ENCODE measurements at regions not wholly inside any gene's neighbourhood (a gene's known extent, or its start where the extent isn't known, plus 50 kb on each side); places are given as distances from the start of the nearest gene placed in this dataset.

DNA sequence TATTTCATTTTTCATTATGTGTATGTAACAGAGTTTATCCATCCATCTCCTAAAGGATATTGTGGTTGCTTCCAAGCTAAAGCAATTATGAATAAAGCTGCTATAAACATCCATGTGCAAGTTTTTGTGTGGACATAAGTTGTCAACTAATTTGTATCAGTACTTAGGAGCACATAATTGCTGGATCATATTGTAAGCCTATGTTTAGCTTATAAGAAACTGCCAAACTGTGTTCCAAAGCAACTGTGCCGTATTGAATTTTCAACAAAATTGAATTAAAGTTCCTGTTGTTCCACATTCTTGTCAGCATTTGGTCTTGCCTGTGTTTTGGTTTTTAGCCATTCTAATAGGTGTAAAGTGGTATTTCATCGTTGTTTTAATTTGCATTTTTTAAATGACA lies 416.9 kb downstream of the SLC6A15 start:
- H3K4me3 ChIP-seq (ENCODE audit: low read length), result no peak overlapping the region
- Mint-ChIP-seq H3K27ac (no peak overlapping the region), H3K4me1 (no peaks in the 10 kb centered on the region), H3K36me3 (no peaks in the 10 kb centered on the region), H3K27me3 (no peaks in the 10 kb centered on the region), H3K9me3 (peaks cover 0 to under 1% (median 0%) of the 10 kb centered on the region in 5 donors), H3K4me3 (no peak overlapping the region)
- no peaks in the 10 kb centered on the region for H3K9me3 ChIP-seq (ENCODE audit: low read length)
- no peaks in the 10 kb centered on the region for H3K27me3 ChIP-seq (ENCODE audit: insufficient read depth, low read length, poor library complexity, severe bottlenecking)
- POLR2A ChIA-PET, result no interaction called here
- no peak for DNase-seq
- H3K4me1 ChIP-seq (ENCODE audit: insufficient read depth, low read length), result no peaks in the 10 kb centered on the region
- H3K36me3 ChIP-seq (ENCODE audit: insufficient read depth, low read length), result no peaks in the 10 kb centered on the region
- H3K27ac ChIP-seq (ENCODE audit: low read depth, low read length), result no peak overlapping the region
- CTCF ChIA-PET, result no interaction called here

DNA sequence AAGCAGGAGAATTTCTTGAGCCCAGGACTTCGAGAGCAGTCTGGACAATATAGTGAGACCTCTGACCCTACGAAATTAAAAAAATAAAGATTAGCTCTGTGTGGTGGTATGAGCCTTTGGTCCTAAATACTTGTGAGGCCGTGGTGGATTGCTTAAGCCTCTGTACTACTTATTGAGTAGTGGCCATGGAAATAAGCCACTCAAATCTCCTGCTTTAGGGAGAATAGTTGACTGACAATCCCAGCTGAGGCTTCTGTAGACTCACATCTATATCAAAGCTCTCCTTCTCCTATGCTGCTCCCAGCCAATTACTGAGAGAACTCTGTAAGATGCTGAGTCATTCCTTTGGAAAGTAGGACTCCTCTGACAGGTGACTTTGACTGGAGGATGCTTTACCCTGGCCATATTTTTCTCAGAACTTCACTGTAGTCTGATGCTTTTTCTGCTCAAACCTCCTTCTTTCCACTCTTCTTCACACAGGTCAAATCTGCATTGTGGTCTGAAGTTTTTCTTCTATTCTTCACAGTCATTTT lies 420.2 kb downstream of the SLC6A15 start:
- Histone ChIP-seq H3K9me3 (ENCODE audit: low read length) (no peaks in the 10 kb centered on the region), H3K4me3 (ENCODE audit: low read length) (no peak overlapping the region), H3K27ac (ENCODE audit: low read depth, low read length) (no peak overlapping the region), H3K4me1 (ENCODE audit: insufficient read depth, low read length) (no peaks in the 10 kb centered on the region), H3K27me3 (ENCODE audit: insufficient read depth, low read length, poor library complexity, severe bottlenecking) (no peaks in the 10 kb centered on the region), H3K36me3 (ENCODE audit: insufficient read depth, low read length) (no peaks in the 10 kb centered on the region)
- H3K9me3 Mint-ChIP-seq, result peaks cover 0 to 4% (median 0%) of the 10 kb centered on the region in 5 donors
- H3K4me3 Mint-ChIP-seq, result no peak overlapping the region
- CTCF ChIA-PET, result no interaction called here
- POLR2A ChIA-PET, result no interaction called here
- no peaks in the 10 kb centered on the region for H3K36me3 Mint-ChIP-seq
- no peaks in the 10 kb centered on the region for H3K27me3 Mint-ChIP-seq
- no peaks in the 10 kb centered on the region for H3K4me1 Mint-ChIP-seq
- DNase-seq, result no peak
- H3K27ac Mint-ChIP-seq, result no peak overlapping the region

DNA sequence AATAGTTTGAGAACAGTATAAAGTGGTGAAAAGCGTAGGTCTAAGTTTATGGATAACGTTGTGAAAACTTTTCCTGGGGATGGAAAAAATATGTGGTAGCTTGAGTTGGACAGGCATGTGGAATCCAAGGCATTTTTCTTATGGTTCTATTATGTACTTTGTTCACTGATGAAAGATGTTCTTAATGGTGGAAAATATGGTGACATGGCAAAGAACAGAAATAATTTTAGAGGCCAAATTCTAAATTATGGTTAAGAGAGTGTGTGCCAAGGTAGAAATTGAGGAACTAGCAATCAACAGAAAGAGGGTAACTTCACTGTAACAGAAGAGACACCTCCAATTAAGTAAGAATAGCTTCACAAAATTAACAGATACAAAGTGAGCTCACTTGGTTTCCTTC lies 427.8 kb downstream of the SLC6A15 start:
- Histone ChIP-seq H3K4me3 (ENCODE audit: low read length) (no peak overlapping the region), H3K27ac (ENCODE audit: low read depth, low read length) (no peak overlapping the region), H3K36me3 (ENCODE audit: insufficient read depth, low read length) (no peaks in the 10 kb centered on the region), H3K4me1 (ENCODE audit: insufficient read depth, low read length) (no peaks in the 10 kb centered on the region), H3K27me3 (ENCODE audit: insufficient read depth, low read length, poor library complexity, severe bottlenecking) (no peaks in the 10 kb centered on the region), H3K9me3 (ENCODE audit: low read length) (no peaks in the 10 kb centered on the region)
- Mint-ChIP-seq H3K4me1 (no peaks in the 10 kb centered on the region), H3K4me3 (no peak overlapping the region), H3K27ac (no peak overlapping the region), H3K27me3 (no peaks in the 10 kb centered on the region), H3K36me3 (no peaks in the 10 kb centered on the region), H3K9me3 (peaks cover 0 to 3% (median 2%) of the 10 kb centered on the region in 5 donors)
- ChIA-PET POLR2A (no interaction called here), CTCF (no interaction called here)
- DNase-seq, result no peak

DNA sequence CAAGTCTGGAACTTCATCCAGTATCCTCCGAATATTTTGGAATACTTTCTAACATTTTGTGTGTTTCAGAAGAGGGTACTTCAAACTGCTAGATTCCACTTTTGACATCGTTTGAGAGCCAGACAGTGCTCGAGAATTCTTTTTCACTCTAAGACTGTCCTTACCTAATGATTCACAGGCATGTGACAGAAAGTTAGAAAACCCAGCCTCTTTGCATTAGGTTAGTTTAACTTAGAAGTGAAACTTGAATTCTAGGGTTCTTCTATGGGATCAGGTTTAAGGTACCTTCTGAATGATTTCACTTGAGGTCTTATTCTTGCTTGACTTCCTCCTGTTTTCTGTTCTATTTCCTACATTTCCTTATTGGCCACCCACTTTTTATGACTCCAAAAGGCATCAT lies 431.8 kb downstream of the SLC6A15 start:
- Histone ChIP-seq H3K4me1 (ENCODE audit: insufficient read depth, low read length) (no peaks in the 10 kb centered on the region), H3K9me3 (ENCODE audit: low read length) (no peaks in the 10 kb centered on the region), H3K27ac (ENCODE audit: low read depth, low read length) (no peak overlapping the region), H3K4me3 (ENCODE audit: low read length) (no peak overlapping the region), H3K27me3 (ENCODE audit: insufficient read depth, low read length, poor library complexity, severe bottlenecking) (no peaks in the 10 kb centered on the region), H3K36me3 (ENCODE audit: insufficient read depth, low read length) (no peaks in the 10 kb centered on the region)
- Mint-ChIP-seq H3K4me3 (no peak overlapping the region), H3K9me3 (peaks cover 0 to 3% (median 2%) of the 10 kb centered on the region in 5 donors), H3K4me1 (no peaks in the 10 kb centered on the region), H3K27me3 (no peaks in the 10 kb centered on the region), H3K27ac (no peak overlapping the region), H3K36me3 (no peaks in the 10 kb centered on the region)
- ChIA-PET POLR2A (no interaction called here), CTCF (no interaction called here)
- no peak for DNase-seq

DNA sequence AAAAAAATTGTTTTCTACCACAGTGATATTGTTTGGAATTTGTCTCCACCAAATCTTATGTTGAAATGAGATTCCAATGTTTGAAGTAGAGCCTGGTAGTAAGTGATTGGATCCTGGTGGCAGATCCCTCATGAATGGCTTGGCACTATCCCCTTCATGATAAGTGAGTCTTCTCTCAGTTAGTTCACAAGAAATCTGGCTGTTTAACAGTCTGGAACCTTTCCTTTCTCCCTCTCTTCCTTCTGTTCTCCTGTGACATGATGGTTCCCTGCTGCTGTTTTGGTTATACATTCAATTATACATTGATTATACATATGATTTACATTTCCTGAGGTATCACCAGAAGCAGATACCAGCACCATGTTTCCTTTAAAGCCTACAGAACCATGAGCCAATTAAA lies 442.2 kb downstream of the SLC6A15 start:
- Histone ChIP-seq H3K9me3 (ENCODE audit: low read length) (no peaks in the 10 kb centered on the region), H3K27me3 (ENCODE audit: insufficient read depth, low read length, poor library complexity, severe bottlenecking) (no peaks in the 10 kb centered on the region), H3K4me1 (ENCODE audit: insufficient read depth, low read length) (no peaks in the 10 kb centered on the region), H3K4me3 (ENCODE audit: low read length) (no peak overlapping the region), H3K36me3 (ENCODE audit: insufficient read depth, low read length) (no peaks in the 10 kb centered on the region), H3K27ac (ENCODE audit: low read depth, low read length) (no peak overlapping the region)
- no peak overlapping the region for H3K27ac Mint-ChIP-seq
- no peaks in the 10 kb centered on the region for H3K4me1 Mint-ChIP-seq
- CTCF ChIA-PET, result no interaction called here
- H3K36me3 Mint-ChIP-seq, result no peaks in the 10 kb centered on the region
- peaks cover 0 to 17% (median 4%) of the 10 kb centered on the region in 5 donors for H3K9me3 Mint-ChIP-seq
- no peaks in the 10 kb centered on the region for H3K27me3 Mint-ChIP-seq
- POLR2A ChIA-PET, result no interaction called here
- DNase-seq, result no peak
- no peak overlapping the region for H3K4me3 Mint-ChIP-seq

DNA sequence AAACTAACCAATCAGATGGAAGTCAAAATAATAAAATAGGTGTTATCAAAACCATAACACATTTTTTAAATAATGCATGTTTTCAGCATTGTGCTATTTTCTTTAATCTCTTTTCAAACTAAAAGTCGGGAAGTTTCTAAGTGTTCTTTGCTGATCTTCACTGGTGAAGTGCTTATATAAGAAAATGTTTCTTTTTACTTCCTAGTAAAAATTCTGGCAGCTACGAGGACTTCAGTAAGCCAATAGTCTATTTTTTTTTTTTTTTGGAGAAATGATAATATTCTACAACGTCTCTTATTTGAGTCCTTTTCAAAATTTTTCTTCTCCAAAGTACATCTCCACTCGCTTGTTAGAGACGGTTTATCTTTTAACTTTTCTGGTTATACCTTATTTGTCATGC lies 448.0 kb downstream of the SLC6A15 start:
- no peak for DNase-seq
- Histone ChIP-seq H3K36me3 (ENCODE audit: insufficient read depth, low read length) (no peaks in the 10 kb centered on the region), H3K4me1 (ENCODE audit: insufficient read depth, low read length) (no peaks in the 10 kb centered on the region), H3K27me3 (ENCODE audit: insufficient read depth, low read length, poor library complexity, severe bottlenecking) (no peaks in the 10 kb centered on the region), H3K9me3 (ENCODE audit: low read length) (no peaks in the 10 kb centered on the region), H3K4me3 (ENCODE audit: low read length) (no peak overlapping the region), H3K27ac (ENCODE audit: low read depth, low read length) (no peak overlapping the region)
- Mint-ChIP-seq H3K4me1 (no peaks in the 10 kb centered on the region), H3K27me3 (no peaks in the 10 kb centered on the region), H3K4me3 (no peak overlapping the region), H3K9me3 (peaks cover 0 to 11% (median 4%) of the 10 kb centered on the region in 5 donors), H3K36me3 (no peaks in the 10 kb centered on the region), H3K27ac (no peak overlapping the region)
- POLR2A ChIA-PET, result no interaction called here
- CTCF ChIA-PET, result no interaction called here

DNA sequence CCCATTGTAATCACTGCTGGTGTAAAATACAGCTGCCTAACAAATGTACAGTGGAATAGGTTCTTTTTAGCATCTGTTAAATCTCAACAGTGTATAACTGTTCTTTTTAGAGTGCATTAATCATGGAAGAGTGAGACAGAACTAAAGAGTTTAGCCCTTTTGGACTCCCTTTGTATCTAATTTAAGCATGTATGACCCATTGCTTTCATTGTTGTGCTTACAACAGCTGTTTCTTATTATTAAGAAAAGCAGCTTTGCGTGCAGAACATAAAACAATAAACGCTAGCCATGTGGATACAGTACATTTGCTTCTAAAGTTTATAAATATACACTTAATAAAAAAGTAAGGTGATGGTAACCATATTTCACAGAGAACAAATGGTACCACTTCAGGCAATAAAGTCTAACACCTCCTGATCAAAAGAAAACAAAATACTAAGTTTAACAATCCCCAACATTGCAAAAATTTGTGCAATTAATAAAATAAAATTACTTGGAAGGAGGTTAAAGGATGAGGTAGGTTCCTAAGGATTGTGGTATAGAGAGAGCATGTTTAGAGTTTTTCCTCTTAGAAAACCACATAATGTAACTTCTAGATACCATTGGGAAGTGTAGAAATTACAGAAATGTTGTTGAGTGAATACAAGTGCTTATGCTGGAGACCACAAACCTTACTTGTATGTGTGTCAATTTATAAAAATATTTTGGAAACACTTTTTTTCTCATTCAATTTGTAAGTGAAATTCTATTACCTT lies 448.7 kb downstream of the SLC6A15 start:
- Mint-ChIP-seq H3K4me3 (no peak overlapping the region), H3K27me3 (no peaks in the 10 kb centered on the region), H3K36me3 (no peaks in the 10 kb centered on the region), H3K9me3 (peaks cover 0 to 8% (median 4%) of the 10 kb centered on the region in 5 donors), H3K27ac (no peak overlapping the region), H3K4me1 (no peaks in the 10 kb centered on the region)
- H3K4me1 ChIP-seq (ENCODE audit: insufficient read depth, low read length), result no peaks in the 10 kb centered on the region
- H3K9me3 ChIP-seq (ENCODE audit: low read length), result no peaks in the 10 kb centered on the region
- no peak overlapping the region for H3K27ac ChIP-seq (ENCODE audit: low read depth, low read length)
- no peak for DNase-seq
- no peak overlapping the region for H3K4me3 ChIP-seq (ENCODE audit: low read length)
- H3K27me3 ChIP-seq (ENCODE audit: insufficient read depth, low read length, poor library complexity, severe bottlenecking), result no peaks in the 10 kb centered on the region
- POLR2A ChIA-PET, result no interaction called here
- no peaks in the 10 kb centered on the region for H3K36me3 ChIP-seq (ENCODE audit: insufficient read depth, low read length)
- CTCF ChIA-PET, result no interaction called here

DNA sequence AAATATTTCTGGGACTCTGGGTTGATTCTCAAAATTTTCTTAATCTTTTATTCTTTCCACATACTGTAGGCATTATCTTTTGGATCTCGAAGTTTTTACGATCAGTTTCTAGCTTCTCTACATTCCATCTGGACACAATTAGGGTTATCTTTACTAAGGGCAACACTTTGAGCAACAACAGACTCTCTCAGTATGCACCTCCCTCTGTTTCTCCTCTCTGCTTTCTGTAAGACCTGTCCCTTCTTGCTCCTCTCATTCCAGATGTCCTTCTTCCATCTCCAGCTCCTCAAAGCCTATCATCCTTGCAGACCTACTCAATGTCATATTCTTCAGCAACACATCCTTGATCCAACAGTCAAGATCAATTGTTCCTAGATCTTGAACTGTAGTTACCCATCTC lies 457.0 kb downstream of the SLC6A15 start:
- Histone ChIP-seq H3K27ac (ENCODE audit: low read depth, low read length) (no peak overlapping the region), H3K4me1 (ENCODE audit: insufficient read depth, low read length) (no peaks in the 10 kb centered on the region), H3K27me3 (ENCODE audit: insufficient read depth, low read length, poor library complexity, severe bottlenecking) (no peaks in the 10 kb centered on the region), H3K36me3 (ENCODE audit: insufficient read depth, low read length) (no peaks in the 10 kb centered on the region), H3K9me3 (ENCODE audit: low read length) (no peaks in the 10 kb centered on the region), H3K4me3 (ENCODE audit: low read length) (no peak overlapping the region)
- Mint-ChIP-seq H3K4me3 (no peak overlapping the region), H3K27ac (no peak overlapping the region), H3K4me1 (no peaks in the 10 kb centered on the region), H3K9me3 (peaks cover 0 to 10% (median 5%) of the 10 kb centered on the region in 5 donors), H3K36me3 (no peaks in the 10 kb centered on the region), H3K27me3 (no peaks in the 10 kb centered on the region)
- no peak for DNase-seq
- CTCF ChIA-PET, result no interaction called here
- POLR2A ChIA-PET, result no interaction called here
